K562 (cell line): ENCODE measurements at regions not wholly inside any gene's neighbourhood (a gene's known extent, or its start where the extent isn't known, plus 50 kb on each side); places are given as distances from the start of the nearest gene placed in this dataset.

Experiments used
- ATAC-seq: fragments of 200-7000 bp; cut with Tn5 transposase; 3 replicates; pipeline ENCODE4 v1.9.1; 2020; ENCODE audit warnings: moderate library complexity
- BruUV-seq: library from RNA; stranded (reverse); fragments of 400-500 nt; replicated peaks from 2 replicates; lab custom pipeline; 2021; lab: Mats Ljungman, UMichigan
- CTCF ChIA-PET: fragments of 300-600 bp; formaldehyde crosslinking; extraction: SDS; loops from one replicate; lab custom pipeline; 2021; ENCODE audit warnings: low intra/inter-chr PET ratio; lab: Yijun Ruan, JAX
- POLR2A ChIA-PET: fragments of 300-600, 350-650 bp; sonication (Branson Sonifier 250); formaldehyde crosslinking; extraction: SDS; loops from one replicate; lab custom pipeline; 2021; ENCODE audit warnings: antibody characterized with exemption, inconsistent platforms; lab: Yijun Ruan, JAX
- DNase-seq, 4 experiments: peaks; one replicate each; pipeline versions ENCODE4 v3.0.0 to v3.0.0-alpha.2; 2011 to 2018; ENCODE audit warnings: low spot score in 3 of 4, mixed read lengths in 3 of 4; ENCODE audit errors: extremely low read depth in 1 of 4
- FAIRE-seq: peaks from 2 replicates; lab custom pipeline; 2011; peaks lifted over from hg19 to GRCh38; lab: Jason Lieb, UNC
- H2AFZ ChIP-seq: 2 replicates; pipeline ENCODE4 v1.6.0; 2011; ENCODE audit warnings: low read depth, low read length, control low read depth, inconsistent platforms
- H3K27ac ChIP-seq: fragments of 200-600 bp; 3 replicates; pipeline ENCODE4 v1.8.0; 2011; ENCODE audit warnings: low read depth, mild to moderate bottlenecking, control low read depth, inconsistent platforms, low read length, moderate library complexity, mixed read lengths; ENCODE audit errors: extremely low read depth
- H3K27me3 ChIP-seq, 2 experiments: fragments of 300-600 bp in 1 of 2; 2 replicates in 1 of 2; 3 replicates in 1 of 2; pipeline versions ENCODE4 v1.6.0 to v1.8.0; 2011; ENCODE audit warnings: inconsistent platforms in 2 of 2, low read length in 2 of 2, mild to moderate bottlenecking in 1 of 2, mixed read lengths in 1 of 2, moderate library complexity in 1 of 2; ENCODE audit not compliant: control insufficient read depth in 2 of 2, insufficient read depth in 2 of 2
- H3K36me3 ChIP-seq: fragments of 300-600 bp; 3 replicates; pipeline ENCODE4 v1.8.0; 2011; ENCODE audit warnings: mild to moderate bottlenecking, low read length, inconsistent platforms; ENCODE audit not compliant: control insufficient read depth, insufficient read depth
- H3K4me1 ChIP-seq, 2 experiments: fragments of 200-600 bp in 1 of 2; replicated peaks in 1 of 2; 2 replicates in 1 of 2; 3 replicates in 1 of 2; pipeline versions ENCODE4 v1.5.1 to v1.8.0; 2011; ENCODE audit warnings: inconsistent platforms in 2 of 2, low read length in 2 of 2, mild to moderate bottlenecking in 1 of 2, mixed read lengths in 1 of 2, moderate library complexity in 1 of 2; ENCODE audit not compliant: control insufficient read depth in 2 of 2, insufficient read depth in 2 of 2
- H3K4me2 ChIP-seq: 2 replicates; pipeline ENCODE4 v1.6.1; 2011; ENCODE audit warnings: low read length, control low read depth, inconsistent platforms, mixed read lengths; ENCODE audit not compliant: insufficient read depth
- H3K4me3 ChIP-seq: fragments of 200-600 bp; sonication (generic), shearing (Covaris generic); 2 replicates; pipeline ENCODE4 v1.5.1; 2016; ENCODE audit warnings: control low read depth, inconsistent platforms
- H3K79me2 ChIP-seq: fragments of 200-600 bp; 3 replicates; pipeline ENCODE4 v1.8.0; 2011; ENCODE audit warnings: low read length, inconsistent platforms; ENCODE audit not compliant: control insufficient read depth, insufficient read depth
- H3K9ac ChIP-seq, 2 experiments: 2 replicates each; pipeline versions ENCODE4 v1.6.0 to v1.6.1; 2011; ENCODE audit warnings: low read depth in 2 of 2, low read length in 2 of 2, control low read depth in 1 of 2, inconsistent platforms in 1 of 2, mild to moderate bottlenecking in 1 of 2, mixed read lengths in 1 of 2; ENCODE audit not compliant: insufficient read depth in 1 of 2
- H3K9me1 ChIP-seq: one replicate; pipeline ENCODE4 v1.6.0; 2011; ENCODE audit warnings: inconsistent platforms, mild to moderate bottlenecking, low read length, moderate library complexity; ENCODE audit not compliant: control insufficient read depth, insufficient read depth
- H3K9me3 ChIP-seq: replicated peaks from 2 replicates; pipeline ENCODE4 v1.5.1; 2011; ENCODE audit warnings: low read depth, low read length, inconsistent platforms; ENCODE audit not compliant: control insufficient read depth, insufficient read depth
- H4K20me1 ChIP-seq: replicated peaks from 2 replicates; pipeline ENCODE4 v1.6.1; 2011; ENCODE audit warnings: low read length, inconsistent platforms, mixed read lengths; ENCODE audit not compliant: control insufficient read depth, insufficient read depth
- BRCA1 ChIP-seq, 2 experiments: fragments of 450-650 bp in 1 of 2; sonication (generic) in 1 of 2; formaldehyde crosslinking in 1 of 2; IDR thresholded peaks; 2 replicates each; pipeline versions ENCODE4 v1.5.0 to v1.6.1; 2017 to 2020; ENCODE audit warnings: mild to moderate bottlenecking in 1 of 2, missing genetic modification reagents in 1 of 2
- CCNT2 ChIP-seq: IDR thresholded peaks from 2 replicates; pipeline ENCODE4 v1.6.1; 2011; ENCODE audit warnings: borderline replicate concordance, low read depth, mild to moderate bottlenecking, moderate library complexity, mixed read lengths, low read length; ENCODE audit not compliant: insufficient read length; ENCODE audit errors: extremely low read depth
- CREB1 ChIP-seq, 2 experiments: sonication (generic) in 1 of 2; formaldehyde crosslinking in 1 of 2; IDR thresholded peaks; 2 replicates each; pipeline versions ENCODE4 v1.6.1 to v1.8.0; 2012 to 2022; ENCODE audit warnings: inconsistent platforms in 1 of 2, mild to moderate bottlenecking in 1 of 2, missing genetic modification reagents in 1 of 2, moderate library complexity in 1 of 2
- CREM ChIP-seq: IDR thresholded peaks from 2 replicates; pipeline ENCODE4 v1.6.1; 2014; ENCODE audit warnings: antibody characterized with exemption, low read depth
- E2F3 ChIP-seq: fragments of 250-450 bp; sonication (Bioruptor Pico); IDR thresholded peaks from 2 replicates; pipeline ENCODE4 v1.4.0; 2020; ENCODE audit warnings: mild to moderate bottlenecking
- NFE2L1 ChIP-seq: fragments of 450-650 bp; IDR thresholded peaks from 2 replicates; pipeline ENCODE4 v1.6.1; 2016; ENCODE audit warnings: missing genetic modification characterization, low read depth, mild to moderate bottlenecking, missing compliant biosample characterization, moderate library complexity, borderline replicate concordance
- NR2F6 ChIP-seq: fragments of 450-650 bp; formaldehyde crosslinking; IDR thresholded peaks from 2 replicates; pipeline ENCODE4 v1.4.0; 2020; ENCODE audit warnings: mild to moderate bottlenecking
- POLR3G ChIP-seq: IDR thresholded peaks from 2 replicates; pipeline ENCODE4 v1.6.1; 2011; ENCODE audit not compliant: insufficient read length, insufficient replicate concordance; ENCODE audit errors: extremely low read depth
- SAP30 ChIP-seq: fragments of 200-600 bp; sonication (generic); IDR thresholded peaks from 2 replicates; pipeline ENCODE4 v1.6.1; 2012; ENCODE audit warnings: borderline replicate concordance, low read depth, mild to moderate bottlenecking, moderate library complexity, low read length, control low read depth, inconsistent platforms; ENCODE audit not compliant: insufficient read depth, poor library complexity, severe bottlenecking
- ZBTB43 ChIP-seq: sonication (generic); formaldehyde crosslinking; IDR thresholded peaks from 2 replicates; pipeline ENCODE4 v1.8.0; 2023; ENCODE audit warnings: mild to moderate bottlenecking, missing genetic modification reagents
- ZC3H4 ChIP-seq: sonication (generic); formaldehyde crosslinking; IDR thresholded peaks from 2 replicates; pipeline ENCODE4 v1.9.0; 2021; ENCODE audit warnings: missing genetic modification reagents, borderline replicate concordance
- ZNF121 ChIP-seq: sonication (generic); formaldehyde crosslinking; conservative IDR thresholded peaks from 2 replicates; pipeline ENCODE4 v1.8.0; 2022; ENCODE audit warnings: missing genetic modification reagents
- ZNF311 ChIP-seq: fragments of 250-450 bp; sonication (Bioruptor Pico); IDR thresholded peaks from 2 replicates; pipeline ENCODE4 v1.4.0; 2020; ENCODE audit warnings: mild to moderate bottlenecking, moderate library complexity
- ZNF740 ChIP-seq, 3 experiments: fragments of 200-800 bp in 1 of 3; sonication (Bioruptor generic) in 1 of 3; sonication (generic) in 1 of 3; formaldehyde crosslinking in 1 of 3; IDR thresholded peaks; 2 replicates each; pipeline versions ENCODE4 v1.6.1 to v1.8.0; 2016 to 2022; ENCODE audit warnings: mild to moderate bottlenecking in 2 of 3, missing compliant biosample characterization in 2 of 3, missing genetic modification characterization in 2 of 3, missing genetic modification reagents in 1 of 3
- WGBS: fragments of 100-300 bp; shearing (Covaris generic); methylation state at CpG from one replicate; pipeline ENCODE4 v1.1.6; 2016; ENCODE audit warnings: low coverage, mixed read lengths; ENCODE audit not compliant: insufficient coverage; ENCODE audit errors: missing lambda C conversion rate; 5-methylcytosine and 5-hydroxymethylcytosine counted together
- in situ Hi-C: fragments of 300-500 bp; cut with MboI; formaldehyde crosslinking; loops from 4 replicates; pipeline ENCODE4 v1.15.0; 2018; ENCODE audit warnings: inconsistent platforms, mixed read lengths
- intact Hi-C: fragments of 100-400 bp; cut with micrococcal nuclease; formaldehyde crosslinking; loops from 2 replicates; pipeline ENCODE4 v1.14.2; 2022
- TF ChIP-seq, protein P1 (sequence below): fragments of 200-400 bp; formaldehyde crosslinking; IDR thresholded peaks from 2 replicates; pipeline ENCODE4 v1.6.1; 2017; ENCODE audit warnings: mild to moderate bottlenecking, low read depth, low read length, moderate library complexity

DNA sequence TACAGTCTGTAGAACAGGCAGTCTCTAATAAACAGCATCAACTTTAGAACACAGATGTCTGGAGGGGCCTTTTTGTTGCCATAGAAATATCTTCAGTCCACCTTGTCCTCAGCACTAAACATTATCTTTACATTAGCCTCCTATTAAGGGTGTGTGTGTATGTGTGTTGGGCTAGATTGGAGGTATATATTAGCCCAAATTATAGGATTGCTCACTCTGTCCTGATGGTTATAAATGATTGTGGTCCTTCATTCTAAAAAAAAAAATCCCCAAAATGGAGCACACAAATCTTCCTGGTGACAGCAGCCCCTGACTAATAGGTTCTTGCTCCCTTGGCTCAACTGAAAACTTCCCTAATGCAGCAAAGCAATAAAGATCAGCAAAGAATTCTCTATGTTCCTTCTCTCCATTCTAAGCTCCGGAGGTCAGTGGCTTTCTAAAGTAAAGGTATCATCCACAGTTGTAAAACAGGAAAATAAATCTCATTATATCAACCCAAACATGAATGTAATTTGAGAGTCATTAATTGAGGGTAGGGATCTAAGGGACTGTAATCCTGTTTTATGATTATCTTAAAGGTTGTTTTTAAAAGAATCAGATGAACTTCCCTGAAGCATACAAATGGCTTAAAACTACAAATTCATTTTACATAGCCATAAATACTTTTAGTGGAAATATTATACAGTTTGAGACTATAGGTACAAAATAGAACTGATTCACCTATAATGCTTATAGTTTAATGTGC, 232.7 kb downstream of the KLF12 start:
- H3K27me3 ChIP-seq, result no peaks in the 10 kb centered on the region
- H3K79me2 ChIP-seq, result no peaks in the 10 kb centered on the region
- H2AFZ ChIP-seq, result no peak overlapping the region
- ATAC-seq, result no peak
- no peak for DNase-seq
- FAIRE-seq, result no peak
- H3K27ac ChIP-seq, result no peak overlapping the region
- H3K4me1 ChIP-seq, result no peaks in the 10 kb centered on the region
- H4K20me1 ChIP-seq, result no peaks in the 10 kb centered on the region
- no peak overlapping the region for H3K4me2 ChIP-seq
- no peaks in the 10 kb centered on the region for H3K9me1 ChIP-seq
- no peaks in the 10 kb centered on the region for H3K9me3 ChIP-seq
- in situ Hi-C loops (no loop called here), intact Hi-C loops (no loop called here)
- no TSS peak for BruUV-seq
- TF ChIP-seq CREM, result no peak
- TF ChIP-seq, protein P1, sequence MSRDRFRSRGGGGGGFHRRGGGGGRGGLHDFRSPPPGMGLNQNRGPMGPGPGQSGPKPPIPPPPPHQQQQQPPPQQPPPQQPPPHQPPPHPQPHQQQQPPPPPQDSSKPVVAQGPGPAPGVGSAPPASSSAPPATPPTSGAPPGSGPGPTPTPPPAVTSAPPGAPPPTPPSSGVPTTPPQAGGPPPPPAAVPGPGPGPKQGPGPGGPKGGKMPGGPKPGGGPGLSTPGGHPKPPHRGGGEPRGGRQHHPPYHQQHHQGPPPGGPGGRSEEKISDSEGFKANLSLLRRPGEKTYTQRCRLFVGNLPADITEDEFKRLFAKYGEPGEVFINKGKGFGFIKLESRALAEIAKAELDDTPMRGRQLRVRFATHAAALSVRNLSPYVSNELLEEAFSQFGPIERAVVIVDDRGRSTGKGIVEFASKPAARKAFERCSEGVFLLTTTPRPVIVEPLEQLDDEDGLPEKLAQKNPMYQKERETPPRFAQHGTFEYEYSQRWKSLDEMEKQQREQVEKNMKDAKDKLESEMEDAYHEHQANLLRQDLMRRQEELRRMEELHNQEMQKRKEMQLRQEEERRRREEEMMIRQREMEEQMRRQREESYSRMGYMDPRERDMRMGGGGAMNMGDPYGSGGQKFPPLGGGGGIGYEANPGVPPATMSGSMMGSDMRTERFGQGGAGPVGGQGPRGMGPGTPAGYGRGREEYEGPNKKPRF, result no peak
- TF ChIP-seq ZNF311 (CRISPR knock-in tag), result no peak
- no peak for TF ChIP-seq CREB1 (IDR thresholded peaks at IDR 0.05)
- TF ChIP-seq CREB1 (CRISPR knock-in tag; IDR thresholded peaks at IDR 0.05), result no peak
- TF ChIP-seq BRCA1 (IDR thresholded peaks at IDR 0.05), result no peak
- TF ChIP-seq BRCA1 (CRISPR knock-in tag; IDR thresholded peaks at IDR 0.05), result no peak
- no peak for TF ChIP-seq NFE2L1
- no peak for TF ChIP-seq ZNF740 (CRISPR knock-in tag; IDR thresholded peaks at IDR 0.05)
- TF ChIP-seq ZNF740 (tag; IDR thresholded peaks at IDR 0.05), result no peak
- TF ChIP-seq CCNT2, result no peak
- no peak for TF ChIP-seq ZBTB43 (CRISPR knock-in tag)
- TF ChIP-seq E2F3 (CRISPR knock-in tag), result no peak
- TF ChIP-seq NR2F6 (CRISPR knock-in tag), result no peak
- no peak for TF ChIP-seq SAP30
- TF ChIP-seq ZC3H4 (CRISPR knock-in tag), result no peak
- TF ChIP-seq POLR3G, result no peak
- TF ChIP-seq ZNF121 (CRISPR knock-in tag), result no peak
- H3K36me3 ChIP-seq, result no peaks in the 10 kb centered on the region
- no peak overlapping the region for H3K9ac ChIP-seq
- WGBS, result 0% methylated on average over 1 of the region's 1 CpG
- POLR2A ChIA-PET, result no interaction called here
- no peak overlapping the region for H3K4me3 ChIP-seq
- CTCF ChIA-PET, result no interaction called here
